Caco-2 (cell line): ENCODE measurements at regions not wholly inside any gene's neighbourhood (a gene's known extent, or its start where the extent isn't known, plus 50 kb on each side); places are given as distances from the start of the nearest gene placed in this dataset.

ENCODE experiments used
- BruUV-seq: library from RNA; stranded (reverse); fragments of 400-500 nt; replicated peaks from 2 replicates; lab custom pipeline; 2021; lab: Mats Ljungman, UMichigan
- CTCF ChIA-PET: fragments of 300-600 bp; sonication (Branson Sonifier 250); formaldehyde crosslinking; loops from one replicate; lab custom pipeline; 2022; ENCODE audit warnings: antibody characterized with exemption; lab: Charles Lee
- POLR2A ChIA-PET: fragments of 300-600 bp; sonication (Branson Sonifier 250); formaldehyde crosslinking; loops from one replicate; lab custom pipeline; 2022; ENCODE audit warnings: antibody characterized with exemption; lab: Charles Lee
- DNase-seq, 2 experiments: peaks; one replicate each; pipeline versions ENCODE4 v3.0.0 to v3.0.0-alpha.2; 2020 to 2022
- H3K27me3 ChIP-seq: replicated peaks from 2 replicates; pipeline ENCODE4 v1.6.0; 2011; ENCODE audit warnings: low read length; ENCODE audit not compliant: control insufficient read depth, insufficient read depth
- H3K36me3 ChIP-seq: 2 replicates; pipeline ENCODE4 v1.5.1; 2011; ENCODE audit warnings: low read length; ENCODE audit not compliant: control insufficient read depth, insufficient read depth
- H3K4me1 ChIP-seq: fragments of 250-450 bp; sonication (Bioruptor Pico); 2 replicates; pipeline ENCODE4 v1.5.1; 2020; ENCODE audit warnings: mild to moderate bottlenecking
- H3K4me3 ChIP-seq: 2 replicates; pipeline ENCODE4 v1.5.1; 2011; ENCODE audit warnings: low read depth, mild to moderate bottlenecking, control low read depth, low read length
- H3K9me3 ChIP-seq: fragments of 250-450 bp; sonication (Bioruptor Pico); 2 replicates; pipeline ENCODE4 v1.5.1; 2020; ENCODE audit warnings: mild to moderate bottlenecking, moderate library complexity
- H3K27ac Mint-ChIP-seq: one replicate; pipeline ENCODE4 v1.8.0; 2022; ENCODE audit warnings: mixed read lengths; ENCODE audit not compliant: unreplicated experiment
- H3K27me3 Mint-ChIP-seq: one replicate; pipeline ENCODE4 v1.8.0; 2022; ENCODE audit warnings: mixed read lengths; ENCODE audit not compliant: insufficient read depth, unreplicated experiment
- H3K36me3 Mint-ChIP-seq: one replicate; pipeline ENCODE4 v1.8.0; 2022; ENCODE audit warnings: mild to moderate bottlenecking, mixed read lengths; ENCODE audit not compliant: insufficient read depth, unreplicated experiment
- H3K4me1 Mint-ChIP-seq: one replicate; pipeline ENCODE4 v1.8.0; 2022; ENCODE audit warnings: low read depth, mixed read lengths; ENCODE audit not compliant: unreplicated experiment
- H3K4me3 Mint-ChIP-seq: one replicate; pipeline ENCODE4 v1.8.0; 2022; ENCODE audit warnings: mild to moderate bottlenecking, moderate library complexity, mixed read lengths; ENCODE audit not compliant: unreplicated experiment
- H3K9me3 Mint-ChIP-seq: one replicate; pipeline ENCODE4 v1.8.0; 2022; ENCODE audit warnings: mixed read lengths; ENCODE audit not compliant: unreplicated experiment
- intact Hi-C: fragments of 100-400 bp; cut with micrococcal nuclease; formaldehyde crosslinking; loops from one replicate; pipeline ENCODE4 v1.10.0; 2022; ENCODE audit not compliant: unreplicated experiment
- TF ChIP-seq, protein P1 (sequence below), 2 experiments: fragments of 200-600 bp in 1 of 2; IDR thresholded peaks; 1 replicate in 1 of 2; 2 replicates in 1 of 2; pipeline versions ENCODE4 v1.5.1 to v1.8.0; 2011 to 2022; ENCODE audit warnings: antibody characterized with exemption in 1 of 2, control low read depth in 1 of 2, inconsistent platforms in 1 of 2, low read depth in 1 of 2, low read length in 1 of 2, mild to moderate bottlenecking in 1 of 2, moderate library complexity in 1 of 2; ENCODE audit not compliant: insufficient read depth in 1 of 2, severe bottlenecking in 1 of 2, unreplicated experiment in 1 of 2

DNA sequence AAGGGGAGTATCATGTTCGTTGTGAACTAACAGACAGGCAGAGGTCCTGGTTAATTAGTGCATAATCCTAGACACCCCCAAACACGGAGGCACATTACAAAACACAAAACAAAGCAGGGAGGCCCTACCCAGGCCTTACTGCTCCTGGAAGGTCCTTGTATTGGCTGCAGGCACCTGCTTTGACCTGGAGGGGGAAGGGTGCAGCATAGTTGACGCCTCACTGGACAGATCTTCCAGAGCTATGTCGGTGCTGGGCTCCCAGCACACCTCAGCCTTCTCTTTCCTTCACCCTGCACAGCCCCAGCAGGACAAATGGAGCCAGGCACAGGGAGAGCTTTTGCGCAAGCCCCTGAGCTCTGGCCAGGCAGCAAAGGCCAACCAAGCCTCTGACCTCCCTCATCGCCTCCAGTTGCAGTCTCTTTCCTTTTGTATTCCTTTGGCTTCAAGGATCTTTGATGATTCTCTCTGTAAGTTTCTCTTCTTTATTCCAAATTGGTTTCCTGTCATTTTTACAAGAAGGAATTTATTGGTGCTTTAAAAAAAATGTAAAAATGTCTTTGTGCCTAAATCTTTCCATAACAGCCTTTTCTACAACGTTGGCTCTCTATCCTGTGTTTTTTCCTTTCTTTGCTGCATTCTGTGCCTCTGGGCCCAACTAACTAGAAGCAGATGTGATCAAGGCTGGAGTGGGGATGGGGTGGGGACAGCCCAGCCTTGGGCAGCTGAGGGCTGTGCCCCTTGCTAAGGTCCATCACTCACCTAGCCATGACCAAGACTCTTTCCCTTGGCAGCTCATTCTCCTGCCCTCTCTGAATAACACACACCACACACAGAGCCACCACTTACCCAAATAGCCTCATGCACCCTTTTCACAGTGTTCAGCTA, 317.1 kb upstream of the NPVF start:
- intact Hi-C loops: no loop called here
- no peak for DNase-seq
- Mint-ChIP-seq H3K36me3 (no peaks in the 10 kb centered on the region), H3K27me3 (peaks cover 29% of the 10 kb centered on the region), H3K4me3 (no peak overlapping the region), H3K9me3 (no peaks in the 10 kb centered on the region), H3K4me1 (peaks cover 6% of the 10 kb centered on the region), H3K27ac (no peak overlapping the region)
- TF ChIP-seq, protein P1, sequence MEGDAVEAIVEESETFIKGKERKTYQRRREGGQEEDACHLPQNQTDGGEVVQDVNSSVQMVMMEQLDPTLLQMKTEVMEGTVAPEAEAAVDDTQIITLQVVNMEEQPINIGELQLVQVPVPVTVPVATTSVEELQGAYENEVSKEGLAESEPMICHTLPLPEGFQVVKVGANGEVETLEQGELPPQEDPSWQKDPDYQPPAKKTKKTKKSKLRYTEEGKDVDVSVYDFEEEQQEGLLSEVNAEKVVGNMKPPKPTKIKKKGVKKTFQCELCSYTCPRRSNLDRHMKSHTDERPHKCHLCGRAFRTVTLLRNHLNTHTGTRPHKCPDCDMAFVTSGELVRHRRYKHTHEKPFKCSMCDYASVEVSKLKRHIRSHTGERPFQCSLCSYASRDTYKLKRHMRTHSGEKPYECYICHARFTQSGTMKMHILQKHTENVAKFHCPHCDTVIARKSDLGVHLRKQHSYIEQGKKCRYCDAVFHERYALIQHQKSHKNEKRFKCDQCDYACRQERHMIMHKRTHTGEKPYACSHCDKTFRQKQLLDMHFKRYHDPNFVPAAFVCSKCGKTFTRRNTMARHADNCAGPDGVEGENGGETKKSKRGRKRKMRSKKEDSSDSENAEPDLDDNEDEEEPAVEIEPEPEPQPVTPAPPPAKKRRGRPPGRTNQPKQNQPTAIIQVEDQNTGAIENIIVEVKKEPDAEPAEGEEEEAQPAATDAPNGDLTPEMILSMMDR (IDR thresholded peaks at IDR 0.05; ENCODE audit: insufficient read depth in 1 of 2, low read depth in 1 of 2, low read length in 1 of 2, severe bottlenecking in 1 of 2, unreplicated experiment in 1 of 2): no peak
- BruUV-seq: no TSS peak
- Histone ChIP-seq H3K9me3 (no peaks in the 10 kb centered on the region), H3K4me3 (no peak overlapping the region), H3K36me3 (no peaks in the 10 kb centered on the region), H3K27me3 (peaks cover 4% of the 10 kb centered on the region), H3K4me1 (no peaks in the 10 kb centered on the region)
- ChIA-PET CTCF (no interaction called here), POLR2A (no interaction called here)

DNA sequence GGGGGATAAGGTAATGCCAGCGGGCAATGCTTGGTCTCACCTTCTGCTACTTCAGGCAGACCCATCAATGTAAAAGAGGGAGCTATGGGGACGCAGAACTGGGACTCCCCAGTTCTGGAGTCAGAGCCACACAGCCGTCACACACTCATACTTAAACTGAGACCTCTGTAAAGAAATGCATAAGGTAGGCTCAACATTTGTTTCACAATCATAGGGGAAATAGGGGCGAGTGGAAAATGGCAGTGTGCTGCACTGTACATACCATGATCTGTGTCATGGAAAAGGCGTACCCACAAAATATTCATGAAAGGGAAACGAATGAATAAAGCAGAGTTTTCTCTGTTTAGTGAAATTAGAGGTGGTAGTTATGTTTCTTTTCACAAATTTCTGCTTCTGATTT, 318.0 kb upstream of the NPVF start:
- Mint-ChIP-seq H3K9me3 (no peaks in the 10 kb centered on the region), H3K36me3 (no peaks in the 10 kb centered on the region), H3K4me1 (peaks cover 6% of the 10 kb centered on the region), H3K27me3 (peaks cover 36% of the 10 kb centered on the region), H3K4me3 (no peak overlapping the region), H3K27ac (no peak overlapping the region)
- CTCF ChIA-PET: no interaction called here
- intact Hi-C loops: no loop called here
- Histone ChIP-seq H3K36me3 (no peaks in the 10 kb centered on the region), H3K9me3 (no peaks in the 10 kb centered on the region), H3K27me3 (peaks cover 4% of the 10 kb centered on the region), H3K4me3 (no peak overlapping the region), H3K4me1 (no peaks in the 10 kb centered on the region)
- POLR2A ChIA-PET: no interaction called here
- no TSS peak for BruUV-seq
- TF ChIP-seq, protein P1 (IDR thresholded peaks at IDR 0.05; ENCODE audit: insufficient read depth in 1 of 2, low read depth in 1 of 2, low read length in 1 of 2, severe bottlenecking in 1 of 2, unreplicated experiment in 1 of 2): no peak
- DNase-seq: no peak

DNA sequence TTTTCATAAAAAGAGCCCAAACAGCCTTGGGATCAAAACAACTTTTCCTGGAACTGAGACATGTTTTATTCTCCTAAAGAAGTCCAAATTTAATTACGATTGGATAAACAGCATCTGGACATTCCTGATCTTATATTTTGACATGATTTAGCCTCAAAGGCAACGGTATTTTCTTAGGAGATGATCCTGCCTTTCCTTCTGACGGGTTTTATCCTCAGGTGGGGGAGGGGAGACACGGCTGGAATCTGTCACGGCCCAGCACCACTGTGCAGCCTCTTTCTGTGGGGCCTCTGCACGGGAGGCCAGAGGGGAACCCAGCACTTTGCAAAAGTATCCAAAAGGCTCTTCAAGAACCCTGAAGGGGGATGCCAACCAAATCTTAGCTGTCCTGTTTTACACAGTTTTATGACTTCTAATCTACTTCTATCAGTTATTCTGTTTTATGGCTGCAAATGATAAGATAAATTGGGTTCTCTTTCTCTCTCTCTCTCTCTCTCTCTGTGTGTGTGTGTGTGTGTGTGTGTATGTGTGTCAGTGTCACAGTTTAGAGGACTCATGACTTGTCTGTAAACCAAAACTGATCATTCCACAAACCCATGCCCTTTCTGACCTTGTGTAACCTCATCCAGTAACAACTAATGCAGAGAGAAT, 321.1 kb upstream of the NPVF start:
- ChIA-PET CTCF (no interaction called here), POLR2A (no interaction called here)
- H3K4me1 ChIP-seq: no peaks in the 10 kb centered on the region
- Mint-ChIP-seq H3K4me1 (peaks cover 6% of the 10 kb centered on the region), H3K27ac (no peak overlapping the region), H3K27me3 (peaks cover 23% of the 10 kb centered on the region), H3K9me3 (no peaks in the 10 kb centered on the region), H3K36me3 (no peaks in the 10 kb centered on the region), H3K4me3 (no peak overlapping the region)
- peaks cover 2% of the 10 kb centered on the region for H3K27me3 ChIP-seq
- no peak for DNase-seq
- TF ChIP-seq, protein P1 (IDR thresholded peaks at IDR 0.05; ENCODE audit: insufficient read depth in 1 of 2, low read depth in 1 of 2, low read length in 1 of 2, severe bottlenecking in 1 of 2, unreplicated experiment in 1 of 2): no peak
- H3K4me3 ChIP-seq: no peak overlapping the region
- H3K9me3 ChIP-seq: no peaks in the 10 kb centered on the region
- no peaks in the 10 kb centered on the region for H3K36me3 ChIP-seq
- BruUV-seq: no TSS peak
- intact Hi-C loops: no loop called here
